ENCODE measurements at regions not wholly inside any gene's neighbourhood (a gene's known extent, or its start where the extent isn't known, plus 50 kb on each side); places are given as distances from the start of the nearest gene placed in this dataset.

- TF ChIP-seq CBX8 (IDR thresholded peaks at IDR 0.05; ENCODE audit: borderline replicate concordance, low read depth, low read length): no peak
Observed at GRCh38 chr10:33781606-33782395, 447.3 kb upstream of the NRP1 start (continued).

Measured in H1 (cell line).